ENCODE measurements at regions not wholly inside any gene's neighbourhood (a gene's known extent, or its start where the extent isn't known, plus 50 kb on each side); places are given as distances from the start of the nearest gene placed in this dataset.

DNA sequence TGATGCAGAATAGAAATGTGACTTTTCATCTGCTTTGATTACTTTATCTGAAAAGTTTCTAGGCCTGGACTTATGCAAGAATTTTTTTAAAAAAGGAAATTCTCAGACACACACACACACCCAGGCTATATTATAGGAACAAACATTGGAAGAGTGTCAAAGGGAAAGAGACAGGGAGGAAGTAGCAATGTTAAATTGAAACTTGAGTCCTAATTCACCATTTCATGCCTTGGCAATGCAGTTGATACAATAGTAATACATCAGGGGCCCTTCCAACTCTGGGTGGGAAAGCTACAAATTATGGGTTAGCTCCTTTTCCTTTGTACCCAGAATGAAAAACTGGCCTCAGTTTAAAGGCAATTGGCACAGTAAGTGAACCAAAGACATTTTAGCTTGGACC, 258.0 kb upstream of the LYZL1 start:
- POLR2A ChIA-PET (ENCODE audit: low non-redundant PET), result no interaction called here
- intact Hi-C loops (cut with micrococcal nuclease; ENCODE audit: unreplicated experiment), result no loop called here

GRCh38 chr10:29032169-29032568, 256.7 kb upstream of the LYZL1 start:
- CTCF ChIA-PET, result no interaction called here
- no peaks in the 10 kb centered on the region for H3K36me3 ChIP-seq (ENCODE audit: insufficient read depth, low read length, poor library complexity, severe bottlenecking)
- POLR2A ChIA-PET (ENCODE audit: low non-redundant PET), result no interaction called here
- H3K4me3 ChIP-seq (ENCODE audit: low read depth, low read length, poor library complexity, severe bottlenecking), result no peak overlapping the region
- no peak for DNase-seq (ENCODE audit: low spot score)
- no TSS peak for BruUV-seq (replicated peaks)
- no peaks in the 10 kb centered on the region for H3K9me3 ChIP-seq (ENCODE audit: low read depth, low read length, poor library complexity, severe bottlenecking)
- H3K4me1 ChIP-seq (ENCODE audit: insufficient read depth, low read length, poor library complexity, severe bottlenecking), result no peaks in the 10 kb centered on the region
- no peak overlapping the region for H3K27ac ChIP-seq (ENCODE audit: low read depth, low read length, poor library complexity, severe bottlenecking)
- intact Hi-C loops (cut with micrococcal nuclease; ENCODE audit: unreplicated experiment), result no loop called here
- TF ChIP-seq, protein P1, sequence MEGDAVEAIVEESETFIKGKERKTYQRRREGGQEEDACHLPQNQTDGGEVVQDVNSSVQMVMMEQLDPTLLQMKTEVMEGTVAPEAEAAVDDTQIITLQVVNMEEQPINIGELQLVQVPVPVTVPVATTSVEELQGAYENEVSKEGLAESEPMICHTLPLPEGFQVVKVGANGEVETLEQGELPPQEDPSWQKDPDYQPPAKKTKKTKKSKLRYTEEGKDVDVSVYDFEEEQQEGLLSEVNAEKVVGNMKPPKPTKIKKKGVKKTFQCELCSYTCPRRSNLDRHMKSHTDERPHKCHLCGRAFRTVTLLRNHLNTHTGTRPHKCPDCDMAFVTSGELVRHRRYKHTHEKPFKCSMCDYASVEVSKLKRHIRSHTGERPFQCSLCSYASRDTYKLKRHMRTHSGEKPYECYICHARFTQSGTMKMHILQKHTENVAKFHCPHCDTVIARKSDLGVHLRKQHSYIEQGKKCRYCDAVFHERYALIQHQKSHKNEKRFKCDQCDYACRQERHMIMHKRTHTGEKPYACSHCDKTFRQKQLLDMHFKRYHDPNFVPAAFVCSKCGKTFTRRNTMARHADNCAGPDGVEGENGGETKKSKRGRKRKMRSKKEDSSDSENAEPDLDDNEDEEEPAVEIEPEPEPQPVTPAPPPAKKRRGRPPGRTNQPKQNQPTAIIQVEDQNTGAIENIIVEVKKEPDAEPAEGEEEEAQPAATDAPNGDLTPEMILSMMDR (conservative IDR thresholded peaks at IDR 0.05; ENCODE audit: low read depth, low read length), result no peak
- TF ChIP-seq EZH2 (IDR thresholded peaks at IDR 0.05; ENCODE audit: borderline replicate concordance, low read depth, low read length, poor library complexity, severe bottlenecking), result no peak
- no peaks in the 10 kb centered on the region for H3K27me3 ChIP-seq (replicated peaks; ENCODE audit: insufficient read depth, low read depth, low read length, poor library complexity)

More for the DNA sequence above, 258.0 kb upstream of the LYZL1 start:
- no peaks in the 10 kb centered on the region for H3K36me3 ChIP-seq (ENCODE audit: insufficient read depth, low read length, poor library complexity, severe bottlenecking)
- no peaks in the 10 kb centered on the region for H3K9me3 ChIP-seq (ENCODE audit: low read depth, low read length, poor library complexity, severe bottlenecking)
- TF ChIP-seq, protein P1 (conservative IDR thresholded peaks at IDR 0.05; ENCODE audit: low read depth, low read length), result no peak
- TF ChIP-seq EZH2 (IDR thresholded peaks at IDR 0.05; ENCODE audit: borderline replicate concordance, low read depth, low read length, poor library complexity, severe bottlenecking), result no peak
- H3K4me1 ChIP-seq (ENCODE audit: insufficient read depth, low read length, poor library complexity, severe bottlenecking), result no peaks in the 10 kb centered on the region
- no peak overlapping the region for H3K27ac ChIP-seq (ENCODE audit: low read depth, low read length, poor library complexity, severe bottlenecking)
- BruUV-seq (replicated peaks), result no TSS peak
- CTCF ChIA-PET, result no interaction called here
- no peak for DNase-seq (ENCODE audit: low spot score)
- H3K27me3 ChIP-seq (replicated peaks; ENCODE audit: insufficient read depth, low read depth, low read length, poor library complexity), result no peaks in the 10 kb centered on the region
- H3K4me3 ChIP-seq (ENCODE audit: low read depth, low read length, poor library complexity, severe bottlenecking), result no peak overlapping the region

DNA sequence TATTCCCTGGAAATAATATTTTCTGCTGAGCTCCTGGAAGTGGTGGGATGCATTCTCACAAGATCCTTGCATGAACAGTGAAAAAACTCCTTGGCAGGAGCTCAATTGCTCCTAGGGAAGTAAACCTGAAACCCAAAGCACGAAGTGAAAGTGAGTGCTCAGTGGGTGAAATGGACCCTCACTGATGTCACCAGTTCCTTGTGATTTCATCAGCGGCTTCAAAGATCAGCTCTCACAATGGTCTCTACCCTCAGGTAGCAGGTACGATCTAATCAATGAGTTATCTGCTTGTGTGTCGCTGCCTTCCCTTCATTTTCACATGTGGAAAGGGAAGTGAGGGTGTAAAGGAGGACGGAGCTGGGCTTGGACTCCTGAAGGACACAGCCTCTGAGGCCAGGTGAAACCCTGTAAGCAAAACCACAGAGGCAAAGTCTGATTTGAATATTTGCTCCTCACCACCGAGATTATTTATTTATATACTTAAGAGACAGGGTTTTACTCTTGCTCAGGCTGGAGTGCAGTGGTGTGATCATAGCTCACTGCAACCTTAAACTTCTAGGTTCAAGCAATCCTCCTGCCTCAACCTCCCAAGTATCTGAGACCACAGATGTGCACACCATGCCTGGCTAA, 255.4 kb upstream of the LYZL1 start:
- H3K27me3 ChIP-seq (replicated peaks; ENCODE audit: insufficient read depth, low read depth, low read length, poor library complexity), result no peaks in the 10 kb centered on the region
- no peak overlapping the region for H3K27ac ChIP-seq (ENCODE audit: low read depth, low read length, poor library complexity, severe bottlenecking)
- ChIA-PET POLR2A (ENCODE audit: low non-redundant PET) (no interaction called here), CTCF (no interaction called here)
- no peaks in the 10 kb centered on the region for H3K36me3 ChIP-seq (ENCODE audit: insufficient read depth, low read length, poor library complexity, severe bottlenecking)
- no peaks in the 10 kb centered on the region for H3K4me1 ChIP-seq (ENCODE audit: insufficient read depth, low read length, poor library complexity, severe bottlenecking)
- BruUV-seq (replicated peaks), result no TSS peak
- H3K9me3 ChIP-seq (ENCODE audit: low read depth, low read length, poor library complexity, severe bottlenecking), result no peaks in the 10 kb centered on the region
- H3K4me3 ChIP-seq (ENCODE audit: low read depth, low read length, poor library complexity, severe bottlenecking), result no peak overlapping the region
- intact Hi-C loops (cut with micrococcal nuclease; ENCODE audit: unreplicated experiment), result no loop called here
- DNase-seq (ENCODE audit: low spot score), result no peak
- TF ChIP-seq, protein P1 (conservative IDR thresholded peaks at IDR 0.05; ENCODE audit: low read depth, low read length), result no peak
- TF ChIP-seq EZH2 (IDR thresholded peaks at IDR 0.05; ENCODE audit: borderline replicate concordance, low read depth, low read length, poor library complexity, severe bottlenecking), result no peak

All from A673 (cell line).